HEK293 (cell line): ENCODE measurements at regions not wholly inside any gene's neighbourhood (a gene's known extent, or its start where the extent isn't known, plus 50 kb on each side); places are given as distances from the start of the nearest gene placed in this dataset.

ENCODE experiments used
- CTCF ChIA-PET: fragments of 350-600 bp; formaldehyde crosslinking; extraction: SDS; loops from one replicate; lab custom pipeline; 2021; ENCODE audit warnings: antibody characterized with exemption; lab: Yijun Ruan, JAX
- POLR2A ChIA-PET: fragments of 300-600 bp; formaldehyde crosslinking; extraction: SDS; loops from one replicate; lab custom pipeline; 2020; ENCODE audit warnings: antibody characterized with exemption, inconsistent platforms; lab: Yijun Ruan, JAX
- H3K27ac ChIP-seq: fragments of 200-500 bp; sonication (Bioruptor generic); 2 replicates; pipeline ENCODE4 v1.5.1; 2014; ENCODE audit warnings: low read depth, low read length, control low read depth, inconsistent platforms; ENCODE audit errors: extremely low read depth
- H3K36me3 ChIP-seq, 2 experiments: fragments of 200-500 bp in 1 of 2; sonication (Bioruptor generic) in 1 of 2; 1 replicate in 1 of 2; 2 replicates in 1 of 2; pipeline ENCODE4 v1.5.1; 2014 to 2017; ENCODE audit warnings: inconsistent platforms in 2 of 2, low read length in 2 of 2; ENCODE audit not compliant: control insufficient read depth in 2 of 2, insufficient read depth in 1 of 2
- H3K4me1 ChIP-seq: fragments of 200-500 bp; sonication (Bioruptor generic); 2 replicates; pipeline ENCODE4 v1.5.1; 2014; ENCODE audit warnings: mild to moderate bottlenecking, low read length, inconsistent platforms; ENCODE audit not compliant: control insufficient read depth, insufficient read depth
- H3K4me3 ChIP-seq: 2 replicates; pipeline ENCODE4 v1.5.1; 2011; ENCODE audit warnings: low read depth, mild to moderate bottlenecking, control low read depth, low read length, moderate library complexity
- H3K9me3 ChIP-seq: fragments of 200-500 bp; sonication (Bioruptor generic); 2 replicates; pipeline ENCODE4 v1.5.1; 2014; ENCODE audit warnings: low read depth, low read length, inconsistent platforms; ENCODE audit not compliant: control insufficient read depth, insufficient read depth
- EGR2 ChIP-seq: fragments of 450-650 bp; formaldehyde crosslinking; IDR thresholded peaks from 2 replicates; pipeline ENCODE4 v1.5.1; 2016; ENCODE audit warnings: low read depth, missing biosample characterization, missing genetic modification characterization
- GLIS1 ChIP-seq: fragments of 450-650 bp; formaldehyde crosslinking; IDR thresholded peaks from 2 replicates; pipeline ENCODE4 v1.5.1; 2016; ENCODE audit warnings: missing biosample characterization, missing genetic modification characterization
- IKZF3 ChIP-seq: fragments of 450-650 bp; IDR thresholded peaks from 2 replicates; pipeline ENCODE4 v1.5.0; 2018; ENCODE audit warnings: missing biosample characterization, mild to moderate bottlenecking, missing genetic modification characterization, moderate library complexity
- MZF1 ChIP-seq: fragments of 450-650 bp; formaldehyde crosslinking; IDR thresholded peaks from 2 replicates; pipeline ENCODE4 v1.5.1; 2017; ENCODE audit warnings: missing biosample characterization, missing genetic modification characterization, borderline replicate concordance
- SALL2 ChIP-seq: fragments of 450-650 bp; formaldehyde crosslinking; IDR thresholded peaks from 2 replicates; pipeline ENCODE4 v1.5.0; 2017; ENCODE audit warnings: missing biosample characterization, mild to moderate bottlenecking, missing genetic modification characterization, borderline replicate concordance
- TCF7L2 ChIP-seq: IDR thresholded peaks from 2 replicates; pipeline ENCODE4 v1.6.1; 2011; ENCODE audit warnings: low read depth, mild to moderate bottlenecking, inconsistent platforms, low read length, moderate library complexity, borderline replicate concordance
- TRIM28 ChIP-seq: IDR thresholded peaks from 2 replicates; pipeline ENCODE4 v1.6.1; 2011; ENCODE audit warnings: low read length, control low read depth, borderline replicate concordance
- ZBTB20 ChIP-seq: fragments of 450-650 bp; formaldehyde crosslinking; IDR thresholded peaks from 2 replicates; pipeline ENCODE4 v1.5.1; 2016; ENCODE audit warnings: missing biosample characterization, missing genetic modification characterization
- ZFP3 ChIP-seq: fragments of 450-650 bp; formaldehyde crosslinking; IDR thresholded peaks from 2 replicates; pipeline ENCODE4 v1.5.1; 2016; ENCODE audit warnings: low read depth, missing biosample characterization, missing genetic modification characterization
- ZNF366 ChIP-seq: fragments of 450-650 bp; formaldehyde crosslinking; conservative IDR thresholded peaks from 2 replicates; pipeline ENCODE4 v1.5.1; 2016; ENCODE audit warnings: missing biosample characterization, missing genetic modification characterization
- ZNF423 ChIP-seq: fragments of 450-650 bp; formaldehyde crosslinking; IDR thresholded peaks from 2 replicates; pipeline ENCODE4 v1.5.1; 2016; ENCODE audit warnings: missing biosample characterization, missing genetic modification characterization
- ZNF530 ChIP-seq: fragments of 450-650 bp; formaldehyde crosslinking; IDR thresholded peaks from 2 replicates; pipeline ENCODE4 v1.5.1; 2016; ENCODE audit warnings: low read depth, missing biosample characterization, missing genetic modification characterization
- ZNF548 ChIP-seq: fragments of 450-650 bp; formaldehyde crosslinking; IDR thresholded peaks from 2 replicates; pipeline ENCODE4 v1.5.1; 2016; ENCODE audit warnings: missing biosample characterization, missing genetic modification characterization
- ZNF558 ChIP-seq: fragments of 450-650 bp; formaldehyde crosslinking; IDR thresholded peaks from 2 replicates; pipeline ENCODE4 v1.5.1; 2016; ENCODE audit warnings: missing biosample characterization, missing genetic modification characterization
- ZNF747 ChIP-seq: fragments of 450-650 bp; formaldehyde crosslinking; IDR thresholded peaks from 2 replicates; pipeline ENCODE4 v1.5.1; 2016; ENCODE audit warnings: missing biosample characterization, missing genetic modification characterization
- TF ChIP-seq, protein P1 (sequence below): fragments of 450-650 bp; formaldehyde crosslinking; IDR thresholded peaks from 2 replicates; pipeline ENCODE4 v1.5.0; 2017; ENCODE audit warnings: missing biosample characterization, missing genetic modification characterization, borderline replicate concordance
- TF ChIP-seq, protein P2 (sequence below): fragments of 450-650 bp; formaldehyde crosslinking; IDR thresholded peaks from 2 replicates; pipeline ENCODE4 v1.5.1; 2016; ENCODE audit warnings: missing biosample characterization, missing genetic modification characterization
- TF ChIP-seq, protein P3 (sequence below): fragments of 450-650 bp; formaldehyde crosslinking; IDR thresholded peaks from 2 replicates; pipeline ENCODE4; 2016; ENCODE audit warnings: missing biosample characterization, missing genetic modification characterization
- TF ChIP-seq, protein P4 (sequence below): fragments of 450-650 bp; formaldehyde crosslinking; IDR thresholded peaks from 2 replicates; pipeline ENCODE4 v1.5.1; 2017; ENCODE audit warnings: missing biosample characterization, missing genetic modification characterization
- TF ChIP-seq, protein P5 (sequence below): fragments of 450-650 bp; formaldehyde crosslinking; IDR thresholded peaks from 2 replicates; pipeline ENCODE4 v1.5.1; 2016; ENCODE audit warnings: missing biosample characterization, missing genetic modification characterization
- TF ChIP-seq, protein P6 (sequence below): fragments of 450-650 bp; formaldehyde crosslinking; IDR thresholded peaks from 2 replicates; pipeline ENCODE4 v1.5.1; 2017; ENCODE audit warnings: missing biosample characterization, missing genetic modification characterization

DNA sequence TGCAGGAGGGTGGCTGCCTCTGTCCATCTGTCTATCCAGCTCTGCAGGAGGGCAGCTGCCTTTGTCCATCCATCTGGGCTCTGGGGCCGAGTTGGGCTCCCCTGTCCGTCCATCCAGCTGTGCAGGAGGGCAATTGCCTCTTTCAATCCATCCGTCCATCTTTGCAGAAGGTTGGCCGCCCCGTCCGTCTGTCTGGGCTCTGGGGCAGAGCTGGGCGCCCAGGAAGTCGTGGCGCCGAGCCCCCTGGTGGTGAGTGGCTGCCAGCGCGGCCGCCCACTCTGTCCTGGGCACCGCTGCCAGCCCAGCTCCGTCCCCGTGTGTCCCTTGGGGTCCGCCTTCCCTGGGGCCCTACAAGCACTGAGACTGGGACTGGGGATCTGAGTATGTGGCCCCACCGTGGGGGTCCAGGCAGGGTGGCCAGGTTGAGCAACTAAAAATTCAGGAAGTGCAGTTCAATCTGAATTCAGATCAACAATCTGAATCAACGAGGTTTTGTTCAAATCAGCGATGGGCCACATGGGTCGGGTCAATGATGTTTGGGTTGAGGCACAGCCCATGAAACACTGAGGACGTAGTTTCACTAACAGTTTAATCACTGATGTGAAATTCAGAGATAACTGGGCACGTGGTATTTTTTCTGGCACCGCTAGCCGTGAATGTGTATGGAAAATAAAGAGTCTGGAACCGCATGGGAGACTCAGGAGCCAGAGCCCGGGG is 99.1 kb upstream of the ACTRT2 start (continued):
- TF ChIP-seq, protein P1, sequence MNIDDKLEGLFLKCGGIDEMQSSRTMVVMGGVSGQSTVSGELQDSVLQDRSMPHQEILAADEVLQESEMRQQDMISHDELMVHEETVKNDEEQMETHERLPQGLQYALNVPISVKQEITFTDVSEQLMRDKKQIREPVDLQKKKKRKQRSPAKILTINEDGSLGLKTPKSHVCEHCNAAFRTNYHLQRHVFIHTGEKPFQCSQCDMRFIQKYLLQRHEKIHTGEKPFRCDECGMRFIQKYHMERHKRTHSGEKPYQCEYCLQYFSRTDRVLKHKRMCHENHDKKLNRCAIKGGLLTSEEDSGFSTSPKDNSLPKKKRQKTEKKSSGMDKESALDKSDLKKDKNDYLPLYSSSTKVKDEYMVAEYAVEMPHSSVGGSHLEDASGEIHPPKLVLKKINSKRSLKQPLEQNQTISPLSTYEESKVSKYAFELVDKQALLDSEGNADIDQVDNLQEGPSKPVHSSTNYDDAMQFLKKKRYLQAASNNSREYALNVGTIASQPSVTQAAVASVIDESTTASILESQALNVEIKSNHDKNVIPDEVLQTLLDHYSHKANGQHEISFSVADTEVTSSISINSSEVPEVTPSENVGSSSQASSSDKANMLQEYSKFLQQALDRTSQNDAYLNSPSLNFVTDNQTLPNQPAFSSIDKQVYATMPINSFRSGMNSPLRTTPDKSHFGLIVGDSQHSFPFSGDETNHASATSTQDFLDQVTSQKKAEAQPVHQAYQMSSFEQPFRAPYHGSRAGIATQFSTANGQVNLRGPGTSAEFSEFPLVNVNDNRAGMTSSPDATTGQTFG (tag by site-specific recombination), result no peak
- TF ChIP-seq GLIS1 (peak; percentile 44; the same call in 1 of the 2 replicates), ZNF366 (tag by site-specific recombination) (0 out of 2 replicates have a peak, but pooled peaks have one; percentile 18), SALL2 (no peak), ZBTB20 (peak; percentile 76), EGR2 (tag by site-specific recombination) (peak; percentile 76)

DNA sequence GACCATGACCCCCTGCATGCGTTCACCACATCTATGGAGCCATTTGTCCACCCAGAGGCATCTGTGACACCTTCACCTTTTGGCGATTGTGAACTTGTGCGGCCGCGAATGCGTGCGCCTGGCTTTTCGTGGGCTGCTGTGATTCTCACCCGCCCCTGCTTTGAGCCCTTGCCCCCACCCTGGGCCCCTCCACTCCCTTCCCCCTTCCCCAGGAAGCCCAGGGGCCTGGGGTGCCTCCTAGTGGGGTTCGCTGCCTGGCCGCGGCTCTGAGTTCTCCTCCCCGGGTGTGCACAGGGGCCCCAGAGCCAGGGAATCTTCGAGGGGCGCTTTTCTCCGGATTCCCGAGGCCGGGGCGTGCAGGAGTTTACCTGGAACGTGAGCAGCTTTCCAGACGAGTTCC is 97.9 kb upstream of the ACTRT2 start:
- H3K9me3 ChIP-seq, result no peaks in the 10 kb centered on the region
- H3K4me3 ChIP-seq, result no peak overlapping the region
- POLR2A ChIA-PET, result no interaction called here
- TF ChIP-seq ZNF558, result no peak
- TF ChIP-seq, protein P2, sequence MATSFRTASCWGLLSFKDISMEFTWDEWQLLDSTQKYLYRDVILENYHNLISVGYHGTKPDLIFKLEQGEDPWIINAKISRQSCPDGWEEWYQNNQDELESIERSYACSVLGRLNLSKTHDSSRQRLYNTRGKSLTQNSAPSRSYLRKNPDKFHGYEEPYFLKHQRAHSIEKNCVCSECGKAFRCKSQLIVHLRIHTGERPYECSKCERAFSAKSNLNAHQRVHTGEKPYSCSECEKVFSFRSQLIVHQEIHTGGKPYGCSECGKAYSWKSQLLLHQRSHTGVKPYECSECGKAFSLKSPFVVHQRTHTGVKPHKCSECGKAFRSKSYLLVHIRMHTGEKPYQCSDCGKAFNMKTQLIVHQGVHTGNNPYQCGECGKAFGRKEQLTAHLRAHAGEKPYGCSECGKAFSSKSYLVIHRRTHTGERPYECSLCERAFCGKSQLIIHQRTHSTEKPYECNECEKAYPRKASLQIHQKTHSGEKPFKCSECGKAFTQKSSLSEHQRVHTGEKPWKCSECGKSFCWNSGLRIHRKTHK (tag by site-specific recombination), result no peak
- TF ChIP-seq IKZF3 (tag by site-specific recombination), result no peak
- CTCF ChIA-PET, result no interaction called here
- no peaks in the 10 kb centered on the region for H3K36me3 ChIP-seq
- H3K4me1 ChIP-seq, result no peaks in the 10 kb centered on the region
- H3K27ac ChIP-seq, result no peak overlapping the region

DNA sequence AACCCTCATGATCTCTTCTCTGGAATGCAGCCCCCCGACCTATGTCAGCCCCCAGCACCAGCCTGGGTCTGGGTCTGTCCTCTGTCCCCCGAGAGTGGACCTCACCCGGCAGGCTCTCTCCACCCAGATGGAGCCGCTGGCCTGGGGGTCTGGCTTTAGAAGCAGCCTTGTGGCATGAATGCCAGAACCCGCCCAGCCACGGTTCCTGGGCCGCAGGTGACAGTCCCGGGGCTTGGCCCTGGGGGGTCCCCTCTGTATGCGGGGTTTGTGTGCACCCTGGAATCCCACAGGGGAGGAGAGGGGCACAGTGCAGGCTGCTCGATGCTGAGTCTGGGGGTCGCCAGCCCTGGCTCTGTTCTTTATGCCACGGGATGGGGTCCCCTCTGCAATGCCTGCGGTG is 96.0 kb upstream of the ACTRT2 start:
- H3K9me3 ChIP-seq, result no peaks in the 10 kb centered on the region
- TF ChIP-seq ZNF548 (no peak), ZNF423 (tag by site-specific recombination) (no peak), ZNF530 (no peak), ZFP3 (tag by site-specific recombination) (no peak), MZF1 (tag by site-specific recombination) (no peak), IKZF3 (tag by site-specific recombination) (no peak), TCF7L2 (no peak), ZNF747 (tag by site-specific recombination) (no peak), TRIM28 (no peak)
- TF ChIP-seq, protein P3, sequence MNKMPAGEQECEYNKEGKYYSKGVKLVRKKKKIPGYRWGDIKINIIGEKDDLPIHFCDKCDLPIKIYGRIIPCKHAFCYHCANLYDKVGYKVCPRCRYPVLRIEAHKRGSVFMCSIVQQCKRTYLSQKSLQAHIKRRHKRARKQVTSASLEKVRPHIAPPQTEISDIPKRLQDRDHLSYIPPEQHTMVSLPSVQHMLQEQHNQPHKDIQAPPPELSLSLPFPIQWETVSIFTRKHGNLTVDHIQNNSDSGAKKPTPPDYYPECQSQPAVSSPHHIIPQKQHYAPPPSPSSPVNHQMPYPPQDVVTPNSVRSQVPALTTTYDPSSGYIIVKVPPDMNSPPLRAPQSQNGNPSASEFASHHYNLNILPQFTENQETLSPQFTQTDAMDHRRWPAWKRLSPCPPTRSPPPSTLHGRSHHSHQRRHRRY, result no peak
- TF ChIP-seq, protein P4, sequence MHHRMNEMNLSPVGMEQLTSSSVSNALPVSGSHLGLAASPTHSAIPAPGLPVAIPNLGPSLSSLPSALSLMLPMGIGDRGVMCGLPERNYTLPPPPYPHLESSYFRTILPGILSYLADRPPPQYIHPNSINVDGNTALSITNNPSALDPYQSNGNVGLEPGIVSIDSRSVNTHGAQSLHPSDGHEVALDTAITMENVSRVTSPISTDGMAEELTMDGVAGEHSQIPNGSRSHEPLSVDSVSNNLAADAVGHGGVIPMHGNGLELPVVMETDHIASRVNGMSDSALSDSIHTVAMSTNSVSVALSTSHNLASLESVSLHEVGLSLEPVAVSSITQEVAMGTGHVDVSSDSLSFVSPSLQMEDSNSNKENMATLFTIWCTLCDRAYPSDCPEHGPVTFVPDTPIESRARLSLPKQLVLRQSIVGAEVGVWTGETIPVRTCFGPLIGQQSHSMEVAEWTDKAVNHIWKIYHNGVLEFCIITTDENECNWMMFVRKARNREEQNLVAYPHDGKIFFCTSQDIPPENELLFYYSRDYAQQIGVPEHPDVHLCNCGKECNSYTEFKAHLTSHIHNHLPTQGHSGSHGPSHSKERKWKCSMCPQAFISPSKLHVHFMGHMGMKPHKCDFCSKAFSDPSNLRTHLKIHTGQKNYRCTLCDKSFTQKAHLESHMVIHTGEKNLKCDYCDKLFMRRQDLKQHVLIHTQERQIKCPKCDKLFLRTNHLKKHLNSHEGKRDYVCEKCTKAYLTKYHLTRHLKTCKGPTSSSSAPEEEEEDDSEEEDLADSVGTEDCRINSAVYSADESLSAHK (tag by site-specific recombination), result no peak
- TF ChIP-seq, protein P5, sequence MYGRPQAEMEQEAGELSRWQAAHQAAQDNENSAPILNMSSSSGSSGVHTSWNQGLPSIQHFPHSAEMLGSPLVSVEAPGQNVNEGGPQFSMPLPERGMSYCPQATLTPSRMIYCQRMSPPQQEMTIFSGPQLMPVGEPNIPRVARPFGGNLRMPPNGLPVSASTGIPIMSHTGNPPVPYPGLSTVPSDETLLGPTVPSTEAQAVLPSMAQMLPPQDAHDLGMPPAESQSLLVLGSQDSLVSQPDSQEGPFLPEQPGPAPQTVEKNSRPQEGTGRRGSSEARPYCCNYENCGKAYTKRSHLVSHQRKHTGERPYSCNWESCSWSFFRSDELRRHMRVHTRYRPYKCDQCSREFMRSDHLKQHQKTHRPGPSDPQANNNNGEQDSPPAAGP, result no peak
- TF ChIP-seq, protein P2 (tag by site-specific recombination), result no peak
- TF ChIP-seq, protein P6, sequence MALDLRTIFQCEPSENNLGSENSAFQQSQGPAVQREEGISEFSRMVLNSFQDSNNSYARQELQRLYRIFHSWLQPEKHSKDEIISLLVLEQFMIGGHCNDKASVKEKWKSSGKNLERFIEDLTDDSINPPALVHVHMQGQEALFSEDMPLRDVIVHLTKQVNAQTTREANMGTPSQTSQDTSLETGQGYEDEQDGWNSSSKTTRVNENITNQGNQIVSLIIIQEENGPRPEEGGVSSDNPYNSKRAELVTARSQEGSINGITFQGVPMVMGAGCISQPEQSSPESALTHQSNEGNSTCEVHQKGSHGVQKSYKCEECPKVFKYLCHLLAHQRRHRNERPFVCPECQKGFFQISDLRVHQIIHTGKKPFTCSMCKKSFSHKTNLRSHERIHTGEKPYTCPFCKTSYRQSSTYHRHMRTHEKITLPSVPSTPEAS (tag by site-specific recombination), result no peak

More for the DNA sequence above, 96.0 kb upstream of the ACTRT2 start:
- CTCF ChIA-PET, result no interaction called here
- Histone ChIP-seq H3K4me1 (no peaks in the 10 kb centered on the region), H3K36me3 (no peaks in the 10 kb centered on the region), H3K27ac (no peak overlapping the region), H3K4me3 (no peak overlapping the region)
- POLR2A ChIA-PET, result no interaction called here
